ENCODE measurements at regions not wholly inside any gene's neighbourhood (a gene's known extent, or its start where the extent isn't known, plus 50 kb on each side); places are given as distances from the start of the nearest gene placed in this dataset.

GRCh38 chrX:125404667-125405160, 85.0 kb downstream of the TEX13C start (continued):
- TF ChIP-seq ARNT (IDR thresholded peaks at IDR 0.05) (peak; percentile 87), LARP7 (IDR thresholded peaks at IDR 0.05) (no peak; the same call in 1 of the 2 replicates), HNRNPL (IDR thresholded peaks at IDR 0.05; ENCODE audit: low read depth, low read length) (no peak), HNRNPH1 (optimal IDR thresholded peaks at IDR 0.05; ENCODE audit: low read depth, low read length) (no peak), NCOA6 (IDR thresholded peaks at IDR 0.05) (0 out of 2 replicates have a peak, but pooled peaks have one; percentile 27), BHLHE40 (IDR thresholded peaks at IDR 0.05; ENCODE audit: low read length) (no peak; the same call in 1 of the 2 replicates), IRF9 (tag; IDR thresholded peaks at IDR 0.05) (peak; percentile 6; the same call in 1 of the 2 replicates), AFF1 (IDR thresholded peaks at IDR 0.05; ENCODE audit: low read depth in 1 of 2, partially characterized antibody in 2 of 2) (peak; percentile 69 to 91), RBM14 (IDR thresholded peaks at IDR 0.05; ENCODE audit: borderline replicate concordance, insufficient read depth, low read depth, low read length) (no peak), NFE2L1 (tag; IDR thresholded peaks at IDR 0.05; ENCODE audit: borderline replicate concordance, low read depth) (no peak), ZZZ3 (IDR thresholded peaks at IDR 0.05) (no peak), PCBP1 (IDR thresholded peaks at IDR 0.05; ENCODE audit: low read depth, low read length, poor library complexity, severe bottlenecking) (no peak), CBFA2T3 (IDR thresholded peaks at IDR 0.05) (peak; percentile 99), ZNF699 (CRISPR knock-in tag; IDR thresholded peaks at IDR 0.05; ENCODE audit: insufficient replicate concordance) (no peak), TGIF2 (CRISPR knock-in tag; IDR thresholded peaks at IDR 0.05) (no peak), NONO (IDR thresholded peaks at IDR 0.05; ENCODE audit: low read depth in 2 of 2, low read length in 1 of 2) (0 out of 4 replicates have a peak, but pooled peaks of 1 of the 2 experiments have one; percentile 18), PTBP1 (IDR thresholded peaks at IDR 0.05; ENCODE audit: low read depth, low read length) (no peak), ZNF24 (IDR thresholded peaks at IDR 0.05) (0 out of 2 replicates have a peak, but pooled peaks have one; percentile 54), FIP1L1 (IDR thresholded peaks at IDR 0.05; ENCODE audit: low read depth, low read length, poor library complexity, severe bottlenecking) (no peak), TEAD1 (CRISPR knock-in tag; IDR thresholded peaks at IDR 0.05) (no peak), SMAD1 (IDR thresholded peaks at IDR 0.05; ENCODE audit: low read depth, low read length, partially characterized antibody) (peak; percentile 53)
- TF ChIP-seq, protein P1, sequence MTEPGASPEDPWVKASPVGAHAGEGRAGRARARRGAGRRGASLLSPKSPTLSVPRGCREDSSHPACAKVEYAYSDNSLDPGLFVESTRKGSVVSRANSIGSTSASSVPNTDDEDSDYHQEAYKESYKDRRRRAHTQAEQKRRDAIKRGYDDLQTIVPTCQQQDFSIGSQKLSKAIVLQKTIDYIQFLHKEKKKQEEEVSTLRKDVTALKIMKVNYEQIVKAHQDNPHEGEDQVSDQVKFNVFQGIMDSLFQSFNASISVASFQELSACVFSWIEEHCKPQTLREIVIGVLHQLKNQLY (CRISPR knock-in tag; conservative IDR thresholded peaks at IDR 0.05), result no peak
